COLO668 (cell line): ENCODE measurements at regions not wholly inside any gene's neighbourhood (a gene's known extent, or its start where the extent isn't known, plus 50 kb on each side); places are given as distances from the start of the nearest gene placed in this dataset.

Experiments used
- DNase-seq: peaks from one replicate; lab custom pipeline; 2025; ENCODE audit not compliant: unreplicated experiment; lab: John Stamatoyannopoulos, UW

DNA sequence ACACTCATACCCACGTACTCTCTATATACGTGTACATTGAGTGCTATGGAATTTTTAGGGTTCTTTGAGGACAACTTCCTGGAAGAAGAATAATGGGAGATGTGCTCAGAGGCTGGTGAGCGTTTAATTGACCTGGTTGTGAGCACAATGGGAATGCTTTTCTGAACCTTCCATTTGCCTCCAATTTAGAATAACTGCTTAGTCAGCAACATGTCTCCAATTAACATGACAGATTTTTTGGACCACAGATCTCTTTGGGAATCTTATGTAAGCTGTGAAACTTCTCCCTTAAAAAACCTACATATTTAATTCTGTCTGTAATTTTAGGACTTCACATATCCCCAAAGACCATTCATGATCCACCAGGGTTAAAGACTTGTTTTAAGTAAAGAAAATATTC is 166.7 kb upstream of the TNP1 start:
- DNase-seq: no peak

DNA sequence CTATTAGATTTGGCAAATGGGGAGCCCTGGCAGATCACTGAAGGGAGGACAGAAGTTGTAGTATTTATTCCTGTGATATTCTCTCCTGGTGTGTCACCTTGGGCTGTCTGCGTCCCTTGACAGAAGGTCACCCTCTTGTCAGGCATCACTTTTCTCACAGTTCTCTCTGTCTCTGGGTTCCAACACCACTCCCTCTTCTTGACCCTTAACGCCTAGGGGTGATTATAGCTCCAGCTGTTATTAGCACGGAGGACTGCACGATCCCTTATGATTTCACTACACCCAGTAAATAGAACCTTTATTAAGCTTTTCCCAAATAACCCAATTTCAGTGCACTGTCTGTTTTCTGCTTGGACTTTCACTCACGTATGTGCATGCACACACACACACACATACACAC is 166.3 kb upstream of the TNP1 start:
- DNase-seq: no peak

DNA sequence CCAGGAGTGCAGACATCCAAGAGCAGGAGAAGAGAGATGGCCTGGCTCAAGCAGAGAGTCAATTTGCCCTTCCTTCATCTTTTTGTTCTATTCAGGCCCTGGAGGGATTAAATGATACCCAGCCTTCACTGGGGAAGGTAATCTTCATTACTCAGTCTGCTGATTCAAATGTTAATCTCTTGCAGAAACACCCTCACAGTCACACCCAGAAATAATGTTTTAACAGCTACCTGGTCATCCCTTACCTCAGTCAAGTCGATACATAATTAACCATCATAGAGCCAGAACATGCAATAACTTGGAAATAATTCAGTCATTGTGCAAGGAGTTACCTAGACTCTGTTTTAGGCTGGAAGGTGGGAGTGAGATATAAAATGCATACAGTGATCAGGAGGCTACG is 163.7 kb upstream of the TNP1 start:
- no peak for DNase-seq

DNA sequence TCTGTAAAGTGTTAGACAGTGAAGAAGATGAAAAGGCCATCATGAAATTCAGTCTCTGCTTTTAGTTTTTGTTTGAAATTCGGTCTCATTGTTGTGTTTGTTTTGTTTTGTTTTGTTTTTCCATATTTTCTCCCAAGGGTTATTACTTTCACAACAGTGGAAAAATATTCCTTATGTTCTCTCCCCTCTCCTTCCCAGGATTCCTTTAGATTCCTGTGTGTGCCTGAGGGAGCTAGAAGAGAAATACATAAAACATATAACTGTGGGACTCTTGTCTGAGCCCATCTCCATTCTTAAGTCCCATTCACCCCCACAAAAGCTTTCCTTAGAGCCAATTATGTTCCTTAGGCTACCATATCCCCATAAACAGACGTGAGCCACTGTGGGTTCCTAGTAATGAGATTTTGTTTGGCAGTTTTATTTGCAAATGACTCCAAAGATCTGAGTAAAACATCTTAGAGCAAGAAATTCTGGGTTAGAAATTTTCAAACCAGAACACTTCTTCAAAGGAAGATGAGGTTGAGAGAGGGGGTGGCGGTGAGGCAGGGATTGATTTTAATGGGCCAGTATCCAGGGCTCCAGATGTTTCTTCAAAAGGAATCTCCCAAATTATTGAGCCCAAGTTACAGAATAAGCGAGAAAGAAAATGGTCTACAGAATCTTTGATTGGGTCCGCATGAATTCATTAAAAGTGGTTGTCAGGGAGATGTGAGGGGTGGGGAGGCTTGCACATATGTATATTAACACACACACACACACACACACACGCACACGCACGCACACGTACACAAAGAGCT is 157.8 kb upstream of the TNP1 start:
- DNase-seq: no peak

DNA sequence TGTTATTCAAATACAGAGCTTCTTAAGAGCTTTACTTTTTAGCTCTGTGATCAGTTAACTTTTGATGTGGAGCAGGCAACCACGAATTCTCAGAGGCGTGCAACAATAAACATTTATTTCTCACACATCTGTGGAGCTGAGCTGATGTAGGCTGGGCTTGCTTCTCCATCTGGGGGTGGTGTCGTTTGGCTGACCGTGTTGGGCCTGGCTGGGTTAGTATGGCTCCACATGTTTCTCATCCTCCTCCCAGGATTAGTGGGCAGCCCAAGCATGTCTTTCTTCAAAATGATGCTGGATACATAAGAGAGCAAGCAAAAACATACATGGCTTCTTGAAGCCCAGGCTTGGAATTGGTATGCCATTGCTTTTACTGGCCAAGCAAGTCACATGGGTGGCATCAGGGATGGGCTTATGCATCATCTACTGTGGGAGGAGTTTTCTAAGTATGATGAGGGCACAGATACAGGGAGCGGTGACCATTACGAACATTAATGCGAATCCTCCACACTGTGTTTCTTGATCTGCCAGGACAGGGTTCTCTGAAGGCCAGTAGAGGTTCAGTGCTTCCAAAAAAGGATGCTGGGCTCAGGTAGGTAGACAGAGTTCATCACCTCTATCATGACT is 157.0 kb upstream of the TNP1 start:
- DNase-seq: no peak

DNA sequence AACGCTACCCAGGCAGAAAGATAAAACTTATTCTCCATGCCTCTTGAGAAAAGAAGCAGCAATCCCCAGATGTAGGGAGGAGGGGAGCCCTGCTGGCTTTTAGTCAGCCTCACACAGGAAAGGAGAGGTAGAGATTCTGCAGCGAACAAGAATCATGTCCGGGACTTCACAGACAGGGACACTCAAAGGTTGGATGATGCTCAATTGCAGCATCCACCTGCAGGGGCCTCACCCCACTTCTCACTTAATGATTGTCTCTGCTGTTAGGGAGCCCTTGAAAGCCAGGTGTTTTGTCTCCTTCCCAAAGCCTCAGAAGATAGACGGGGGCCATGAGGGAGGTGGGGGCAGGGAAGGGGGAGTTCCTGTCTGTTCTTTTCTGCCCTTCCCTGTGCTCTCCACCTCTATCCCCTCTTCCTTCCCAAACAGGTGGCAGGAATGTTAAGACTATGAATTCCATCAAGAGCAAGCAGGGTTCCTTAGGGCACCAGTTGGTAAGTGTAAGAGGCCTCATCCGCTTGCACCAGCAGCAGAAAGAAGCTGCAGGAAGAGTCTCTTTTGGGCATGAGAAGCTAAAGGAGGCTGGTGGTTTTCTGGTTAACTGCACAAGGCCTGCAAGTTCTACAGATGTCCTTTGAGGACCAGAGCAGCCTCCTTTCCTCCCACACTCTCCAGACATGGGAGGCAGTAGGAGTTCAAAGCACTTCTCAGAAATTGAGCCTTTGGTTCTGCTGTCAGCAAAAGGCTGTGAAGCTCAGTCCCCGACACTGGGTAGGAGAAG is 154.7 kb upstream of the TNP1 start:
- no peak for DNase-seq

DNA sequence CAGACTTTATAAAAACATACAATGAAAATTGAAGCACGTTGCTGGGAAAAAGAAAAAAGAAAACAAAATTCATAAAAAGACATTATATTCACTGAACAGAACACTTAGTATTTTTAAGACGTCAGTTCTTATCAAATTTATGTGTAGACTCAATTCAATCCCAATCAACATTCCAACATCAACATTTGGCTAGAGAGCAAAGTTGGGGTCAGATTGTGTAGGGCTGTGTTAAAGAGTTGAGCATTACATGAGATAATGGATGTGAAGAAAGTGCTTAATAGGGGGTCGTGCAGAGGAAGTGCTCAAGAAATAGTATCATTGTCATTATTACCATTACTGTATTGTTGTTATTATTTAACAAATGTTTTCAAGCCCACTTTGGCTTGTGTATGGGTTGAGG is 154.1 kb upstream of the TNP1 start:
- DNase-seq: no peak

DNA sequence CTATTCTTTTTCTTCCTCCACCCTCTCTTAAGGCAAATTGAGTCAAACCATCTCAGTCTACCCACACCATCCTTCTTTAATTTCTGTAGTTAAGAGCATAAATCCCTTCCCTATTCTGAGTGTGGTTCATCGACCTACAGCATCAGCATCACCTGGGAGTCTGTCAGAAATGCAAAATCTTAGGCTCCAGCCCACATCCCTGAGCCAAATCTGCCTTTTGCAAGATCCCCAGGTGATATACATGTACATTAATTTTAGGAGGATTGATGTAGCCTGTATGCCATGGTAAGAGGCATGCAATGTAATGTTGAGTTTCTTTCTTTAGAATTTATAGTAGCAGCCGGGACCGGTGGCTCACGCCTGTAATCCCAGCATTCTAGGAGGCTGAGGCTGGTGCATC is 151.7 kb upstream of the TNP1 start:
- DNase-seq: no peak

DNA sequence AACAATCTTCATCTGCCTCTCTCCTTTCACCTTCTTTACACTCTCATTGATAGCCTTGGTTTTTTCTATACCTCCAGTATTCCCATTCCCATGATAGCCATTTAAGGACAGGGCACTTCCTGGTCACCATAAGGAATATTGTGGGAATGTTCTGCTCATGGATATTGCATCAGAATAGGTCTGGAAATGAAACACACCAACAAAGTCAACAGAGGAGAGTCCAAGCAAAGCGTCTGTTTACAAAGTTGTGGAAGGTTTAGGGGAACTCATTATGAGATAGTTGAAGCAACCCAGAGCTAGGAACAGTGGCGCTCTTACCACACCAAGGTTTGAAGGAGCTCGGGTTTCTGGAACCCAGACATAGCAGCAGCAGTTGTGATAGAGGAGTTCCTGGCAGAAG is 150.3 kb upstream of the TNP1 start:
- DNase-seq: no peak

DNA sequence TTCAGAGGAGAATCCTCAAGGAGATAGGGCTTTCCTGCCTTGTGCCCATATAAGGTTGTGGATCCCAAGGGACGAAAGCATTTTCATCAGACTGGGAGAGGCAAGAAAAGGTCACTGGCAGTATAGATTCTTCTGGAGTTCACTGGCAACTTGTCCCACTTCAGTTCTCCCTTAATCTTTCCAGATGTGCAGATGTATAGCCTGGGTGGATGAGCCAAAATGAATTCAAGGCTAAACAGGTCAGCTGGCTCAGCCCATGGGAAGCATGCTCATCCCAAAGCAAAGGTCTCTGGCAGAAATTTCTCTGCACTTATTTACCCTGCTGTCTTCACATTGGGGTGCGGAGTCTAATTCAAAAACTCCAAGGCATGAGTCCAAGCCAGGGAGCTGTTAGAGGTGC is 148.9 kb upstream of the TNP1 start:
- no peak for DNase-seq

DNA sequence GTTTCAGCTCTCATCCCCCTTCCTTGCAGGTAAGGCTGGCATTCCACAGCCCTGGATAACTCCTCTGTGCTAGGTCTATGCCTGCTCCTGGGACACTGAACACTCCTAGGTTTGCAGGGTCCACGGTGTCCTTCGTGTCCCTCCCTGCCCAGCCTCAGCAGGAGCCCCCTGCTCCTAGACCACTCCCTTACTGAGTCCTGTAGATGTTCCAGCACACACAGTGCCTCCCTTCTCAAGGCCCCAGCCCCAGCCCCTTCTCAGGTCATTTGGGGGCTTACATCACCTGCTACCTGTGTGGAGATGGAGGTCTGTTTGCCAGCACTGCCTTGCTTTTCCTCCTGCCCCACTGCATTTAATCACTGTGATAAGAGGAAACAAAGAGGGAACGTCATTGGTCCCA is 146.4 kb upstream of the TNP1 start:
- no peak for DNase-seq

DNA sequence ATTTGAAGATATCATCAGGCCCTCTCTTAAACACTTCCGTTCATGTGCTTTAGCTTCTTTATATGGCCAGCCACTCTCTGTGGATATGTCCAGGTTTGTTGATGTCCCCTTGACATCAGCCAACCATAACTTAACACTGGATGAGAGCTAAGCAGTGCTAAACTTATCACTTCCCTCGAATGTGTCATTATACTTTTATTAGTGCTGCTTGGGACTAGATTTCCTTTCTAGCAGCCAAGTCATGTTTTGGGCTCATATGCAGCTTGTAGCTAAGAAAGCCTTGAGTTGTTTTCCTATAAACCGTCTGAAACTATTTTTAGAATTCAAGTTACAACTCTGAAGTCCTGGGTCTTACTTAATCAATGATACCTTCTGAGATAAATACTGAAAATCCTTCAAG is 144.8 kb upstream of the TNP1 start:
- DNase-seq: no peak

DNA sequence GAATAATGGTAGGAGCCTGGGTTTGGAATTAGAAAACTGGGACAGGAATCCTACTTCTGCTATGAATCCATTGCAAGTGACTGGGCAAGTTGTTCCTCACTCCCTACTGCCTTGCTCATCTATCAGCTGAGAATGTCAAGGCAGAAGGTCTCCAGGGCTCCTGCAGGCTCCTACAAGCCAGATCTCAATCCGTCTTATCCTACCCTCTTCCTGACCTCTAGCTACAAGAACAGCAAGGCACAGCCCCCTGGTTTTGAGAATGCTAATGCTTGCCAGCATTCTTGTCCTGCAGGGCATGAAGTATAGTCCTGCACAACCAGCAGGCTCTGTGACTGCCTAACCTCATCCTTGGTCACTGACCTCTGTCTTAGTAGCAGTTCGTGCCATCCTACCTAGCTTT is 141.9 kb upstream of the TNP1 start:
- DNase-seq: no peak

DNA sequence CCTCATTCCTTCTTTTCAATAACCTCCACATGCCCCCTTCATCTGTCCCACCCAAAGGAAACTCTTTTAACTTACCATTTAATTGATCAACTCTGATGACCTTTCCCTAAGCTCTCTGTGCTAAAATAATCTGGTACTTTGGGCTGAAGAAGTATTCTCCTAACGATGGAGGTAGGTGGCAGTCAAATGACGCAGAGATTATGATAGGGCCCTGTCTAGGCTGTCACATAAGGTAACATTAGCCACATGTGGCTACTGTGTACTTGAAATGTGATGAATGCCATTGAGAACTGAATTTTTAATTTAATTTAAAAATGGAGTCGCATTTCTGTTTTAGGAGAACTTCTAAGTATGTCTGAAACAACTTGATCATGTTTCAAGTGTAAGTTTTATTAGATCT is 140.5 kb upstream of the TNP1 start:
- DNase-seq: no peak

DNA sequence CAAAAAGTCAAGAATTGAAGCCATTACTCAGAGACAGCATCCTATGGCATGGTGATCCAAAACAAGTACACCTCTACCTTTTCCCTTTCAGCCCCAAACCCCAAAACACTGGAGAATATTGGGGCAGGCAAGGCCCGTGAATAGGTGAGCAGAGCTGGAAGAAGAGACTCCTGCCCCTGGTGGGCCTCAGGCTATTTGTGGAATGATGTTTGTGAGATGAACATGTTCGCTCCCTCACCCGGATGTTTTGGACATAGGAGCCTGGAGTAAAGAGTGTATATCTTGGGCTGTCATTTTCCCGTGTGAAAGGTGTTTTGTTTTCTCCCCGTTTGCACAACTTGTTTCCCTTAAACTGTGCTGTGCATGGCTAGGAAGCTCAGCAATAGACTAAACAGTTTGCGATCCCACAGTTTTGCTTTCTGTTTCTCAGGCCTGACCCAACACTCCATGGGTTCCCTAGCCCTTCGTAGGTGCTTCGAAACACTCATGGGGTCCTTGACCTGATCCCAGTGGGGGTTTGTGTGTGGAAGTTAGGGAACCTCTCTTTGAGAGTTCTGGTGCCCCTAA is 136.5 kb upstream of the TNP1 start:
- no peak for DNase-seq

DNA sequence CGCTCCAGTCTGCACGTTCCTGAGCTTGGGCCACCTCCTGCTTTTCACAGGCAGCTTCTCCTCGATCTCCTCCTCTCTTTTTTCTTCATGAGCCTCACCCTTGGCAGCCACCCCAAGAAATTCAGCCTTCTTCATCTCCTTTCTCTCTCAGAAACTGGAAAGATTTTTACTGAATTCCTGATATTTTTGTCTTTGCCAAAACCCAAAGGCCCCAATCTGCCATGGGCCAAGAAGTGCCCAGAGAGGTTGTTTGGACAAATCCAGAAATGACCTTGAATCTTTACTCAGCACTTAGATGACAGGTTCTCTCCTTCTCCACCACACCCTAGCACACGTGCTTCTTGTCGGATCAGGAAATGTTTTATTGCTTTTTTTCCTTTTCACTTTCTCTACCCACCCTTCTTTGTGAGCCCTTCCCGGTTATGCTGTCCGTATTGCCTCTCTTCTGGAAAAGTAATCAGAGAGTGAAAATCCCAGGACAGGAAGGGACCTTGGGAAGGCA is 134.5 kb upstream of the TNP1 start:
- DNase-seq: no peak

DNA sequence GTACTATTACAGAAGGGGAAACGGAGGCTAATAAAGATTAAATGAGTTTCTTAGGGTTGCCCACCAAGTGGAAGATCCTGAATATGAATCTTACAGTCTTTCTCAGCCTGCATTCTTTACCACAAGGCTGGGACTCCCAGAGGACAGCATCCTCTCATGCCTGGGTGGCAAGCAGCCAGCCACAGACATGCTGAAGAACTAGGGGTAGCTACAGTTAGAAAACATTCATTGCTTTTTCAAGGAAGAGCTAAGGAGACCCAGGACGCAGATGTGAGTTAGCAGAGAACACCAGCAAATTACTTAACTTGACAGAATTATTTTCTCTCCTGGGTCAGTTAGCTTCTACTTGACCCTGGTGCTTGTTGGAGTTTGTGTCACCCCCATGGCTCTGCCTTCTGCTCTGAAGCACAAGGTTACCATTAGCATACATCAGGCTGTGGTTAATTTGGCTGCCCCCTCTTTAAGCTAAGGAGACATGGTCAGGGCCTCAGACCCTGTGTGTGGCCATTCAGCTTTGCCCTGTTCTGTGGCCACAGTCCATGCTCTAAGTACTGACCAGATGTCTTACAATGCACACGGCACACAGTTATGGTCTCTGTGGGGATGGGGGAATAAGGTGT is 132.3 kb upstream of the TNP1 start:
- DNase-seq: no peak

DNA sequence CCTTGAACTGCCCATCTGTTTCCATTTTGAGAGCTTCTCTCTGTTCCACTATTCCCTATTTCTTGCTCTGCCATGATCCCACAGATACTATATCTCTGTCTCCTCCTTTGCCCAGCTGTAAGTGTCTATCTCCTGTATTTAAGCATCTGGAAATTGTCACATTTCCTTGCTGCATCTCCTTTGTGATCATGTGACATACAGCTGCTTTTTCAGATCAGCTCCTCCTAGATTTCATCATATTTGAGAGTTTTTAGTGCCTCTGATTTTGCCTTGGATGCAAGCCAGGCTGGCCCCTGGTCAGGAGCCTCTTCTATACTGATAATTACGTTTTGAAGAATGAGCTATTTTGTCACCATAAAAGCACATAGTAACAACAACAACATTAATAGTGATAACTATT is 131.7 kb upstream of the TNP1 start:
- no peak for DNase-seq

DNA sequence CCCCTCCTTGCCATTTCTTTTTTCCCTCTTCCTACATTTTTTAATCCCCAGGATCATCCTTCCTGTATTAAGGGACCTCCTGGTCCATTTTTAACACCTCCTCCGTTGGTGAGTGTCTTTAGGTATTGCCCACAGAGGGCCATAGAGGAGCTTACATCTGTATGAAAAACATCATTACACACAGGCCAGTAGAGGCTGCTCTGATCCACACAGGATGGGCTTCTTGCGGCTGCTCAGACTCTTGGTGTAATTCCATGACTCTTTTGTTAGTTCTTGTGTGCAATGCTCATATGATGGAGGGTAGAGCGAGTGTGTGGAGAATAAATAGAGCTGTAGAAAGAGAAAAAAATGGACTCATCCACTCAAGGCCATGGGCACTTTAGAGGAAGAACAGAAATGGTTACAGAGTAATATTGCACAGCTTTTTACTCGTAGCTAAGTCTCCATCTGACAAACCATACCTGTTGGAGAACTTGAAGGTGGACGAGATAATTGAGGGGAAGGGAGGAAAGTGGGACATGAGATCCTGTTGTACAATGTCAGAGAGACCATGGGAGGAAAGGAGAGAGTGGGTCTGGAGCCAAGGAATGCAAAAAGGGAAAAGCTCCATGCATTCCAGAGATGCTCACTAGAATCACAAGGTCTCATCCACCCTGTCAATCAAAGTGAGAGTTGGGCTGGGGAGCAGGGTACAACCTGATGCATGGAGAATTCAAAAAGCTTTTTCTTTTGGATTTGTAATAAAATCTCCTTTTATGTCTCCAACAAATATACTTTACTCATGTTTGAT is 129.7 kb upstream of the TNP1 start:
- no peak for DNase-seq

DNA sequence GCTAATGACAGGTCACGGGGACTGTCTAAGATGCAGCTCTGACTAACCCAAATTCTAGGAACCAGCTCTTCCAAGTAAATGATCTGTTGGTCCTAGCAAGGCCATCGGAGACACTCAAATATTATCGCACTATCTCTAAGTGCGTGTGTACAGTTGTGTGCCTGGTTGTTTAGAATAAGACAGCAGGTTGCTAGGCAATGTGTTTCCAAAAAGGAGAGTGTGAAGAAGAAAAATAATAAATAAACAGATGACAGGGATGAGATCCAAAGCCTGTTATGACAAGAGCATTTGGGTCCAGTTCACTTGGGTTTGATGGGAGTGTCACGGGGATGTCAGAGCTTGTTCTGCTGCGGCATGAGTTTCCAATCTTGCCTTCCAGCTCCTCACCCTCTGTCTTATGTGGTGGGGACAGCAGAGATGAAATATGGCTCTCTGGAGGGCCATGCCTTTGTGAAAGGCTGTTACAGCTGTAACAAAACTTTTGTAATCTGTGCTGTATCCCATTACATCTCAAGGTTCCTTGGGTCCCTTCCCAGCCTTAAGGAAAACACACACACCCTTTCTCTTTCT is 127.5 kb upstream of the TNP1 start:
- no peak for DNase-seq
